Colonic mucosa (tissue), 4 donors: ENCODE measurements at regions not wholly inside any gene's neighbourhood (a gene's known extent, or its start where the extent isn't known, plus 50 kb on each side); places are given as distances from the start of the nearest gene placed in this dataset.

ENCODE experiments used
- DNase-seq: peaks from one replicate; pipeline ENCODE4 v3.0.0-alpha.2; 2020
- H3K27ac ChIP-seq: fragments of 200-600 bp; one replicate; pipeline ENCODE4 v1.8.0; 2021
- H3K27me3 ChIP-seq: fragments of 200-600 bp; one replicate; pipeline ENCODE4 v1.8.0; 2021
- H3K36me3 ChIP-seq: fragments of 200-600 bp; one replicate; pipeline ENCODE4 v1.8.0; 2021
- H3K4me1 ChIP-seq: fragments of 200-600 bp; one replicate; pipeline ENCODE4 v1.8.0; 2021; ENCODE audit warnings: mild to moderate bottlenecking
- H3K4me3 ChIP-seq: fragments of 200-600 bp; one replicate; pipeline ENCODE4 v1.8.0; 2021
- H3K9ac ChIP-seq, 2 donors: one replicate each; pipeline ENCODE4 v1.7.0; 2013; ENCODE audit warnings: control low read depth in 2 of 2, low read depth in 2 of 2, low read length in 2 of 2
- H3K9me3 ChIP-seq: fragments of 200-600 bp; one replicate; pipeline ENCODE4 v1.8.0; 2021
- intact Hi-C: fragments of 100-400 bp; cut with DNase I; formaldehyde crosslinking; loops from one replicate; pipeline ENCODE4 v1.14.1; 2022
- TF ChIP-seq, protein P1 (sequence below): fragments of 200-600 bp; IDR thresholded peaks from one replicate; pipeline ENCODE4 v1.8.0; 2022; ENCODE audit warnings: antibody characterized with exemption, mild to moderate bottlenecking
- donor health status: healthy.
- donor health status: DM: no; HTN: no; CAD: no.
- donor health status: DM: no; HTN: no; CAD: no.

GRCh38 chr13:105962080-105962479 is 573.4 kb downstream of the EFNB2 start:
- TF ChIP-seq, protein P1, sequence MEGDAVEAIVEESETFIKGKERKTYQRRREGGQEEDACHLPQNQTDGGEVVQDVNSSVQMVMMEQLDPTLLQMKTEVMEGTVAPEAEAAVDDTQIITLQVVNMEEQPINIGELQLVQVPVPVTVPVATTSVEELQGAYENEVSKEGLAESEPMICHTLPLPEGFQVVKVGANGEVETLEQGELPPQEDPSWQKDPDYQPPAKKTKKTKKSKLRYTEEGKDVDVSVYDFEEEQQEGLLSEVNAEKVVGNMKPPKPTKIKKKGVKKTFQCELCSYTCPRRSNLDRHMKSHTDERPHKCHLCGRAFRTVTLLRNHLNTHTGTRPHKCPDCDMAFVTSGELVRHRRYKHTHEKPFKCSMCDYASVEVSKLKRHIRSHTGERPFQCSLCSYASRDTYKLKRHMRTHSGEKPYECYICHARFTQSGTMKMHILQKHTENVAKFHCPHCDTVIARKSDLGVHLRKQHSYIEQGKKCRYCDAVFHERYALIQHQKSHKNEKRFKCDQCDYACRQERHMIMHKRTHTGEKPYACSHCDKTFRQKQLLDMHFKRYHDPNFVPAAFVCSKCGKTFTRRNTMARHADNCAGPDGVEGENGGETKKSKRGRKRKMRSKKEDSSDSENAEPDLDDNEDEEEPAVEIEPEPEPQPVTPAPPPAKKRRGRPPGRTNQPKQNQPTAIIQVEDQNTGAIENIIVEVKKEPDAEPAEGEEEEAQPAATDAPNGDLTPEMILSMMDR, result no peak
- no peaks in the 10 kb centered on the region for H3K9me3 ChIP-seq
- H3K36me3 ChIP-seq, result no peaks in the 10 kb centered on the region
- no peak overlapping the region for H3K4me3 ChIP-seq
- H3K9ac ChIP-seq, result no peak overlapping the region
- no peak overlapping the region for H3K27ac ChIP-seq
- no peaks in the 10 kb centered on the region for H3K27me3 ChIP-seq
- DNase-seq, result no peak
- H3K4me1 ChIP-seq, result no peaks in the 10 kb centered on the region
- intact Hi-C loops, result loop anchor here (5.0 kb wide), 1 partner anchor 35 kb away; no protein-coding TSS in a partner anchor

DNA sequence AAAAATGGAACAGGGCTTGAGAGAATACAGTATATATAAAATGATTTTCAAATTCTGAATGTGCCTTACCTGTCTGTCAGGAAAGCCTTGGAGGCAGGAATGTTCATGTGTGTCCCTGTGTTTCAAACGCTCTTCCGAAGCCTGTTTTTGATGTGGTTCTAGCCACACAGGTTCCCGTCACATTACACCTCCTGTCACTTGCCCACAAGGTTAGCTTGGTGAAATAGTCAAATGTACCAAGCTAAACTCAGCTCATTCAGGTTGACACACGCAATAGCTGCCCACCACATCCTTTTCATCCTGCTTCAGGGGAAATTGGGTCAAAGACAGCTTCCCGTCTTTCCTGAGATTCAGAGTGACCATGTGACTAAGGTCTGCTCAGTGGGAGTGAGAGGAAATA is 574.0 kb downstream of the EFNB2 start:
- no peak overlapping the region for H3K9ac ChIP-seq
- no peaks in the 10 kb centered on the region for H3K9me3 ChIP-seq
- H3K4me3 ChIP-seq, result no peak overlapping the region
- intact Hi-C loops, result loop anchor here (5.0 kb wide), 1 partner anchor 34 kb away; no protein-coding TSS in a partner anchor
- H3K27ac ChIP-seq, result no peak overlapping the region
- no peak for DNase-seq
- H3K36me3 ChIP-seq, result no peaks in the 10 kb centered on the region
- no peaks in the 10 kb centered on the region for H3K4me1 ChIP-seq
- no peaks in the 10 kb centered on the region for H3K27me3 ChIP-seq
- TF ChIP-seq, protein P1, result no peak

GRCh38 chr13:105960326-105960725 is 575.1 kb downstream of the EFNB2 start:
- intact Hi-C loops, result loop anchor here (5.0 kb wide), 1 partner anchor 33 kb away; no protein-coding TSS in a partner anchor
- Histone ChIP-seq H3K9ac (no peak overlapping the region), H3K27ac (no peak overlapping the region), H3K36me3 (no peaks in the 10 kb centered on the region), H3K4me1 (no peaks in the 10 kb centered on the region), H3K4me3 (no peak overlapping the region), H3K9me3 (no peaks in the 10 kb centered on the region), H3K27me3 (no peaks in the 10 kb centered on the region)
- TF ChIP-seq, protein P1, result no peak
- no peak for DNase-seq

DNA sequence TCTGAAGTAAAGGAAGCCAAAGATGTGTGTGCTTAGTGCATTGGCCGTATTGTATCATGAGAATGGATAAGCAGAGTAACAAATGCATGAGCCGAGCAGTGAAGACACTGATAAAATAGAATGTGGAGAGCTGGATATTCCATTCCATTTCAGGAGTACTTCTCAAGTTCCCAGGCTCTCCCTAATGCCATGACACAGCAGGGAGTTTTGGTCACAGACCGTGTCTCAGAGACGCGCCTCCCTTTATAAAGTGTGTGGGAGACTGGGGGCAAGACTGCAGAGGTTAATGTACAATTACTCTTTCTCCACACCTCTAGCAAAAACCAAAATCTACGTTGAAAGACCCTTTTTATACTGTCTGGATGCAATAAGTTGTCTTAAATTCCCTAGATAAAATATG is 575.6 kb downstream of the EFNB2 start:
- no peak overlapping the region for H3K27ac ChIP-seq
- no peak for DNase-seq
- H3K36me3 ChIP-seq, result no peaks in the 10 kb centered on the region
- H3K4me1 ChIP-seq, result no peaks in the 10 kb centered on the region
- TF ChIP-seq, protein P1, result no peak
- no peak overlapping the region for H3K4me3 ChIP-seq
- intact Hi-C loops, result loop anchor here (5.0 kb wide), 1 partner anchor 33 kb away; no protein-coding TSS in a partner anchor
- H3K9me3 ChIP-seq, result no peaks in the 10 kb centered on the region
- no peaks in the 10 kb centered on the region for H3K27me3 ChIP-seq
- H3K9ac ChIP-seq, result no peak overlapping the region

DNA sequence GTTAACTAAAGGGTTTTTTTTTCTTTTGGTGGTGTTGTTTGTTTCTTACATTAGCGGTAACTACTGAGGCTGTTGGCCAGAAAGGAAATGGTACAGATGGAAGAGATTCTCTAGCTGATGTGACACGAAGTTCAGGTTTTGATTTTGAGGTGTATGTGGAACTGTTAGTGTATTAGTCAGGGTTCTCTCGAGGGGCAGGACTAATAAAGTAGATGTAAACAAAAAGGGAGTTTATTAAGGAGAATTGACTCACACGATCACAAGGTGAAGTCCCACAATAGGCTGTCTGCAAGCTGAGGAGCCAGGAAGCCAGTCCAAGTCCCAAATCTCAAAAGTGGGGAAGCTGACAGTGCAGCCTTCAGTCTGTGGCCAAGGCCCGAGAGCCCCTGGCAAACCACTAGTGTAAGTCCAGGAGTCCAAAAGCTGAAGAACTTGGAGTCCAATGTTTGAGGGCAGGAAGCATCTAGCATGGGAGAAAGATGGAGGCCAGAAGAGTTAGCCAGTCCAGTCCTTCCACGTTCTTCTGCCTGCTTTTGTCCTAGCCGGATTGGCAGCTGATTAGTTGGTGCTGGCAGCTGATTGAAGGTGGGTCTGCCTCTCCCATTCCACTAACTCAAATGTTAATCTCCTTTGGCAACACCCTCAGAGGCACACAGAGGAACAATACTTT is 577.6 kb downstream of the EFNB2 start:
- H3K9ac ChIP-seq, result no peak overlapping the region
- H3K4me1 ChIP-seq, result no peaks in the 10 kb centered on the region
- H3K9me3 ChIP-seq, result no peaks in the 10 kb centered on the region
- no peaks in the 10 kb centered on the region for H3K36me3 ChIP-seq
- no peak overlapping the region for H3K27ac ChIP-seq
- TF ChIP-seq, protein P1, result no peak
- no peaks in the 10 kb centered on the region for H3K27me3 ChIP-seq
- intact Hi-C loops, result no loop called here
- no peak overlapping the region for H3K4me3 ChIP-seq
- no peak for DNase-seq
